Kidney tubule cell (primary cell): ENCODE measurements at regions not wholly inside any gene's neighbourhood (a gene's known extent, or its start where the extent isn't known, plus 50 kb on each side); places are given as distances from the start of the nearest gene placed in this dataset.
A peak's percentile ranks its signal among the peaks of the same experiment; 100 is the strongest.

Experiments used
- DNase-seq: peaks from one replicate; pipeline ENCODE4 v3.0.0-alpha.2; 2018; ENCODE audit warnings: low spot score

- DNase-seq = no peak
Measured at GRCh38 chr13:89822467-89822866, 1525.0 kb upstream of the MIR17HG start.

GRCh38 chr13:89827552-89827951, 1519.9 kb upstream of the MIR17HG start:
- DNase-seq = no peak

GRCh38 chr13:89828506-89828905, 1519.0 kb upstream of the MIR17HG start:
- no peak for DNase-seq

GRCh38 chr13:89831157-89831556, 1516.3 kb upstream of the MIR17HG start:
- no peak for DNase-seq

GRCh38 chr13:89832827-89833226, 1514.7 kb upstream of the MIR17HG start:
- DNase-seq = peak; percentile 72

GRCh38 chr13:89843621-89844020, 1503.9 kb upstream of the MIR17HG start:
- no peak for DNase-seq

GRCh38 chr13:89845874-89846273, 1501.6 kb upstream of the MIR17HG start:
- DNase-seq = no peak

GRCh38 chr13:89846926-89847585, 1500.4 kb upstream of the MIR17HG start:
- DNase-seq = peak; percentile 47

GRCh38 chr13:89852570-89852969, 1494.9 kb upstream of the MIR17HG start:
- no peak for DNase-seq

GRCh38 chr13:89856512-89856911, 1491.0 kb upstream of the MIR17HG start:
- DNase-seq = no peak

GRCh38 chr13:89857502-89857901, 1490.0 kb upstream of the MIR17HG start:
- peak; percentile 71 for DNase-seq

- DNase-seq = no peak
Measured at GRCh38 chr13:89862011-89862690, 1485.3 kb upstream of the MIR17HG start.

GRCh38 chr13:89862691-89863036, 1484.8 kb upstream of the MIR17HG start:
- peak; percentile 71 for DNase-seq

- peak; percentile 6 for DNase-seq
Measured at GRCh38 chr13:89865164-89866064, 1482.1 kb upstream of the MIR17HG start.

- no peak for DNase-seq
Measured at GRCh38 chr13:89869312-89869711, 1478.2 kb upstream of the MIR17HG start.

- no peak for DNase-seq
Measured at GRCh38 chr13:89878904-89879303, 1468.6 kb upstream of the MIR17HG start.

GRCh38 chr13:89880201-89880600, 1467.3 kb upstream of the MIR17HG start:
- no peak for DNase-seq

GRCh38 chr13:89883893-89884448, 1463.5 kb upstream of the MIR17HG start:
- no peak for DNase-seq

GRCh38 chr13:89890806-89891205, 1456.7 kb upstream of the MIR17HG start:
- no peak for DNase-seq

GRCh38 chr13:89891416-89891815, 1456.1 kb upstream of the MIR17HG start:
- no peak for DNase-seq

GRCh38 chr13:89897681-89898080, 1449.8 kb upstream of the MIR17HG start:
- DNase-seq = no peak

GRCh38 chr13:89899302-89900103, 1448.0 kb upstream of the MIR17HG start:
- DNase-seq = no peak
